GM19023 (cell line): ENCODE measurements at regions not wholly inside any gene's neighbourhood (a gene's known extent, or its start where the extent isn't known, plus 50 kb on each side); places are given as distances from the start of the nearest gene placed in this dataset.

ENCODE experiments used
- ATAC-seq: cut with Tn5 transposase; IDR thresholded peaks from one replicate; pipeline ENCODE4 v1.9.1; 2021; ENCODE audit warnings: mild to moderate bottlenecking, moderate library complexity; ENCODE audit not compliant: unreplicated experiment

- ATAC-seq: no peak
These were observed 287.0 kb upstream of the MARCKS start for GRCh38 chr6:113570161-113570560.

DNA sequence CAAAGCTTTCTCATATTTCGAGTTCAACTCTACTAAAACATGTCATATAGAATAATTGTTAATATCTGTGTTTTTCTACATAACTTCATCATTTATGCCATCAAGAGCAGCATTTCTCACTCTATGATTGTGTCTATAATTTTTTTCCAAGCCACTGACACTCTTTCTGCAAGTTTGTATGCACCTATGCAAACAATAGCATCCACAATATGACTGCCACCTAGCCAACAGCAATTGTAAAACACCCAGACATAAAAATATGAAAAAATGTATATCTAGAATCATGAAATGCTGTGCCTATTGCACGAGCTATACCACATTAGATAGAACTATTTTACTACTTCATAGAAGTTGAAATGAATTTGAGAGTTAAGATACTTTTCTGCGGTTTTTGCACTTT, 286.5 kb upstream of the MARCKS start:
- ATAC-seq: no peak

DNA sequence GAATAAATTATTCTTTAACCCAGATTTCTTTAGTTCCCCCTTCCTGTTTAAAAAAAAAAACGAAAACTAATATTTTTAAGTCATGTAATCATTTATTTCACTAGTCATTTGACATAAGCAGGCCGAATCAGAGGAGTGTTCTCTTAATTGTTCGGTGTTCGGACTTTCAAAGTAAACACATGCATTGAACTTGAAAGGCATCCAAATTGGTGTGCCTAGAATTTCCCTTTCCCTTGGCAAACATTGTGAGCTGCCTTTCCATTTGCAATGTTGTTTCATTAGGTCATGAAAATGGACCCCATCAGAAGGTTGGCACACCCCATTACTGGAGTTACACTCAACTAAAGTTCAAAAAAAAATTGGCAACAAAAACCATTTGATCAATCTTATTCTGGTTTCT, 283.0 kb upstream of the MARCKS start:
- no peak for ATAC-seq

DNA sequence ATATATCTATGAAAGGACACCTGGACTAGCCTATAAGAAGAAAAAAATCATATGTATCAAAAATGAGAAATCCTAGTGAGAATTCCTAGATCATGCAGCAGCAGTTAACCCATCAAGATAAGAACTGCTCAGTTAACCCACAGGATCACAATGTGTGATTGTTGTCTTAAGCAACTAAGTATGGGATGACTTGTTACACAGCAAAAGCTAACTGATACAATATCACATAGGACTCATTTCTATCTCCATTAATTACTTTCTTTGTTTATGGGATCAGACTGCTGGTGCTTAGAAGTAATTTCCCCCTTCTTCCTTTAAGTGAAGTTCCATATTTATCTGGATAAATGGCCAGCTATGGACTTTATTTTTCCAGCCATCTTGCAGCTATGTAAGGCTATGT, 280.8 kb upstream of the MARCKS start:
- no peak for ATAC-seq

GRCh38 chr6:113578691-113579090, 278.5 kb upstream of the MARCKS start:
- ATAC-seq: no peak

GRCh38 chr6:113584767-113585166, 272.4 kb upstream of the MARCKS start:
- no peak for ATAC-seq

DNA sequence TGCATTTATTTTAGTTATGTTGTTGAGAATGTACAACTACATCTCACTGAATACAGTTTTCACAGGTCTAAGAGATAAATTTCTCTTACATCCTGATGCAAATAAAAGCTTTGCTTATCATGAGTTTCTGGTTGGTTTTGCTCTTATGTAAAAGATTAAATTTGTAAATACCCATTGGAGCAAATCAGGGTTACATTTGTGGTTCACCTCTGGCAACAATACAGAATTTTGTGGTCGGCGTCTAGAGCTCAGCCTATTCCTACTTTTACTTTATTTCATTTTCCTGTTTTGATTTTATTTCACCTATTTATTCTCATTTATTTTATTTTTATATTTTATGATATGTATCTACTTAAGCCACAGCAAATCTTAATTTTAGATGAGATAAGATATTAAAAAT, 271.9 kb upstream of the MARCKS start:
- ATAC-seq: no peak

DNA sequence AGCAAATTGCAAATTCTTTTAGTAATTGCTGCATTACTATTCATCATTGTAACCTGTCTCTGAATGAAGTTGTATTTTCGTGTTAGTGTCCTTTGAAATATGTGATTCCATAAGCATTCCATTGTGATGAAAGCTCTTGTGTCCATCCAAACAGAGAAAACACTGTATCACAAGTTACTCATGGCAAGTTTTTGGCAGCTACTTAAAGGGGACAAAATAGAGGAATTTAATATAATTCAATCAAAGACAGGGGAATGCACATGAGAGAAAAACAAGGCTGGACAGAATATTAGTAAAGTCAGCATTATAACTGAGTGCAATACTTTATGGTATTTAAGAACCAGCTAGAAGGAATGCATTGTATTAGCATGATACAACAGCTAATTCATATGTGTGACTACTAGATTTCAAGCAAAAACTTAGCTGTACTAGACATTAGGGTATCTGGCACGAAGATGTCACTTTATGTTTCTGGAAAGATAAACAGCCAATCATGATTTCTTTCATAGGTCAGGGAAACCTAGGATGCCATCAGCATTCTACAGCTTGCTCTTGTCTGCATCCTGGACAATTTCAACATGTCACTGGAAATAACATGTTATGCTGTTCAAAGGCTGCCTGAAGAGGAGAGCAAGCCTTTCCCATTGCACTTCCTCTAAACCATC, 270.6 kb upstream of the MARCKS start:
- ATAC-seq: no peak

DNA sequence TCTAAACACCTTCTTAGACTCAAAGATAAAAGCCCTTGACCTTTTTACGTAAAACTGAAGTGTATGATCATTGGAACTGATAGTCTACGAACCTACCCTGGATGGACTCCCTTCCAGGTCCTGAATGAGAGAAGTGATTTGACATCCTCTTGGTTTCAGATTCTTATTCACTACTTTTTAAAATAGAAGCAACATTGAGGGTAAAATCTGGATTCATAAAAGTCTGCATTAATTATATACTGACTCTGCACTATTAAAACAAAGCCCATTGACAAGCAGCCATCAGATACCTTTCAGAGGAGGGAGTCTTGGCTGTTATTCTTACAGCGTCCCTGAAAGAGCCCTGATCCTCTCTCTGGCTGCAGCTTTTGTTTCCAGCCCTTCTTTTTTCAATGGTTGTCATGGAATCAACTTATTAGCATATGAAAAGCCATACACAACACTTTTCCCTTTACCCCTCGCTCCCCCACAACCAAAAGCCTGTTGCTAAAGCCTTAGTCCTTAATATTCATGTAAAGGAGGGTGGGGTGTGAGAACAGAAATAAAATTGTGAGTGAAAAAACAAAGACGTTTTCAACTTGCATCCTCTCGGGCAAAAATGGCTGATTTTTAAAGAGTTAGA, 270.0 kb upstream of the MARCKS start:
- no peak for ATAC-seq

GRCh38 chr6:113588646-113589045, 268.5 kb upstream of the MARCKS start:
- ATAC-seq: no peak

GRCh38 chr6:113591896-113592827, 265.0 kb upstream of the MARCKS start:
- ATAC-seq: no peak

DNA sequence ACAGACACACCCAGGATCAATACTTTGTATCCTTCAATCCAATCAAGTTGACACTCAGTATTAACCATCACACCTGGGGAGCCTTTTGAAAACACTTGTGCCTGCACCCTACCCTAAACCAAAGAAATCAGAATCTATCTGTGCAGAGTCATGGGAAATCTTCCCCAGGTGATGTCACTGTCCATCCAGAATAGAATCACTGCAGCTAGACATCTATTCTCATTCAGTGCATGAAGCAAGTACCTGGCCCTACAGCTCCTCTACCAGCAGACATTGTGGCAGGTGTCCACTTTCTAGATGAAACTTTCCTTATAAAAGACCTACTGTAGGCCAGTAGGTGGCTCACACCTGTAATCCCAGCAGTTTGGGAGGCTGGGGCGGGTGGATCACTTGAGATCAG, 262.4 kb upstream of the MARCKS start:
- ATAC-seq: no peak

DNA sequence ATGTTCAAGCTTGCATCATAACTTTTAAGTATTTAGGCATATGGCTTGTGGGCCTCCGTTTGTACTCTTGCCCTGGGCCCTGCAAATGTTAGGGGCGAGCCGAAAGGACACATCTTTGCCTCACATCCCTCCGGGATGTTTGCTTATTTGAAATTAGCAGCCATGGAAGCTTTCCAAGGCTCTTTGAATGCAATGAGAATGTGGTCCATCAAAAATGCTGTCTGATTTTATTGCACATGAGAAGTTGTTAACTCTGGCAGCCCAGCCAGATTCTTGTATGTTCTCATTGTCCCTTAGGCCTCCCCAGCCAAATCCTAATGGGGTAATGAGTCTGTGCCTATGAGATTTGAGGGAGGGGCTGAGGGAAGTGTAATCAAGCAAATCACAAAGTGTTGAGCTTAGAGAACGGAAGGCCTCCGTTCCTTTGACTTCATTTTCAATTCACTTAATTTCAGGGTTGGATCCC, 261.2 kb upstream of the MARCKS start:
- ATAC-seq: no peak

DNA sequence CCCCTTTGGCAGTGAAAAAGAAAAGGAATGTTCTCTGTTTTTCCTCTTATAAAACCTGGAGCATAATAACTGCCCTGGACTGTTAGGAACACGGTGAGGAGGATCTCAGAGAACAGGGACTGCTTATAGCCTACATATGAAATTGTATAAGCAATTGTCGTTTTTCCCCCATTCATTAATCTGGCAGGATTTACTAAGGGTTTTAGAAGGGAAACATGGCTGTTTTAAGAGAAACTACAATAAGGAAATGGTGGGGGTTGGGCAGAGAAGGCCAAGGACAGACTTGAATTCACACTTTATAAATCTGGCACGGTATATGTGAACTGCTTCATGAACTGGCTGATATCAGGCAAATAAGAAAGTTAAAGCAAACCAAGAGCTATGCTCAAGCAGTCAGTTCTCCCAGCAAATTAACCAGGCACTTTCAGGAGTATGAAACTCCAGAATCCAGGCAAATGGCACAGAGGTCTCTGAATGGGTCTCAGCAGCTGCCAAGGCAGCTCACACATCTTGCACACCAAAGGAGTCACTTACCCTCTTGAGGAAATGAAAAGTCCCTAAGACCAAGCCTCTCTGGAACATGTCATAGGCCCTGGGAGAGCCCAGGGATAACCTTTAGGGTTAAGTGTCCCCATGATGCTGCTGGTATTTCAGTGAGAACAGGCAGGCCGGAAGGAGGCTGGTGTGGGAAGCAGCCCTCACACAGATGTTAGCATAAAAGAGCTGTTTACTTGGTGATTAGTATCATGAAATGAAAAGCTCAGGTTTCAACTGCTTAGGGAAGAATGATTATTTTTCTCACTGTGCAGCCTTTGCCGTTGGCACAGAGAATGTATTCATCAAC, 260.5 kb upstream of the MARCKS start:
- no peak for ATAC-seq

DNA sequence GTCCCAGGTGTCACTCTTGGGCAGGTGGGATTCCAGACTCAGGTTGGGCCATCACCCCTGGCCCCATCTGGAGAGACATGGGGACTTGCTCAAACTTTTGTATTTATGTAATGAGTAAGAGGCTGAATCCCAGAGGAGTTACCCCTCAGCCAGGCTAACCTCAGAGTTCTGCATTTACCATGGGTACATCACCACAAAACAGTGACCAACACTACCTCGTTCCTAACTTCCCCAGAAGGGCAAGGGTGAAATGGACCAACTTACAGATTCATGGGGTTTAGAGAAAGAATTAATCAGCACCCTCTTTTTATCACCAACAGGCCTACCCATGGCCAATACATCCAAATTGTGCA, 259.9 kb upstream of the MARCKS start:
- ATAC-seq: peak; percentile 42

DNA sequence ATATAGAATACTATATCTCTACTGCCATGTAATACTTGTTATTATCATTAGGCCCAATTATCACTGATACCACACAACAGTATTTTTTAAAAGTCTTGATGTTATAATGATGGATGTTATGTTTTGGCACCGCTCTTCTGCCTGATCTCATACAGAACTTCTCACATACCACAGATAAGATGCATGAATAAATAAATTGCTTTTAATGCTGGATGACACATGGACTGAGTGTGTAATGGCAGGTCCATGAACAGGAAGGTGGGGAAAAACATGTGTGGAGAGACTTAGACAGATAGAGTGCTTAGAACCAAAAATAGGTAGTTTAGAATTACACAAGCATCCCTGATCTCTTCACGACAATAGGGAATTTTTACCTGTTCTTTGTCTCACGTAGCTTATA, 258.4 kb upstream of the MARCKS start:
- no peak for ATAC-seq

- ATAC-seq: no peak
These were observed 257.7 kb upstream of the MARCKS start for GRCh38 chr6:113599444-113599843.

- no peak for ATAC-seq
These were observed 256.4 kb upstream of the MARCKS start for GRCh38 chr6:113600551-113601339.

DNA sequence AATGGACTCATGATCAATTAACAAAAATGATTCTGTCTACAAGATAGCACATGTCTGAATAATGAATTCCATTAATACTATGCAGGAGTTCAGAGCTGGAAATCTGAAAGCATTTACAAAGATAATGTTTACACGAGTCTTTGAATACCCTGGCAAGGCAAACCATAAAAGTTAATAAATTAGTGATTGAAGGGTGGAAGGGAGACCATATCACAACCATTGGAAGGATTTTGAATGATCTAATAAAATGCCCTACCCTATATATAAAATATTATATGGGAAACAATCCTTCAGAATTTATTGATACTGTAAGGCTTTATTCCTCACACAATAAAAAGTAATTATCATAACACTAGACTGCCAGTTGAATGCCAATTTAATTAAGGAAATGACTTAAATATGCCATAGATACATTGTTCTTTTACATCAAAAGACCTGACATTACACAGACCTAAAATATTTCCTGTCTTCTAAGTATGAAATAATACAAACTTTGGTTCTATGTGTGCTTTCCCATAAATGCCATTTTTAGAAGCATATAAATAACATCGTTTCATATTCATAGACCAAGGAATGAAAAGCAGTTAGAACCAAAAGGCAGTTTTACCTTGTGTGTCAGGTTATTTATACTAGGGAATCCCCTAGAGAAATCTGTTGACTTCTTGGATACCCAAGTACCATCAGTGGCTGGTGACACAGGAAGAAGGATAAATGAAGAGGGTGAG, 249.2 kb upstream of the MARCKS start:
- no peak for ATAC-seq
